Caco-2 (cell line): ENCODE measurements at regions not wholly inside any gene's neighbourhood (a gene's known extent, or its start where the extent isn't known, plus 50 kb on each side); places are given as distances from the start of the nearest gene placed in this dataset.

Source experiments
- BruUV-seq: library from RNA; stranded (reverse); fragments of 400-500 nt; replicated peaks from 2 replicates; lab custom pipeline; 2021; lab: Mats Ljungman, UMichigan
- CTCF ChIA-PET: fragments of 300-600 bp; sonication (Branson Sonifier 250); formaldehyde crosslinking; loops from one replicate; lab custom pipeline; 2022; ENCODE audit warnings: antibody characterized with exemption; lab: Charles Lee
- POLR2A ChIA-PET: fragments of 300-600 bp; sonication (Branson Sonifier 250); formaldehyde crosslinking; loops from one replicate; lab custom pipeline; 2022; ENCODE audit warnings: antibody characterized with exemption; lab: Charles Lee
- DNase-seq, 2 experiments: peaks; one replicate each; pipeline versions ENCODE4 v3.0.0 to v3.0.0-alpha.2; 2020 to 2022
- H3K27me3 ChIP-seq: replicated peaks from 2 replicates; pipeline ENCODE4 v1.6.0; 2011; ENCODE audit warnings: low read length; ENCODE audit not compliant: control insufficient read depth, insufficient read depth
- H3K36me3 ChIP-seq: 2 replicates; pipeline ENCODE4 v1.5.1; 2011; ENCODE audit warnings: low read length; ENCODE audit not compliant: control insufficient read depth, insufficient read depth
- H3K4me1 ChIP-seq: fragments of 250-450 bp; sonication (Bioruptor Pico); 2 replicates; pipeline ENCODE4 v1.5.1; 2020; ENCODE audit warnings: mild to moderate bottlenecking
- H3K4me3 ChIP-seq: 2 replicates; pipeline ENCODE4 v1.5.1; 2011; ENCODE audit warnings: low read depth, mild to moderate bottlenecking, control low read depth, low read length
- H3K9me3 ChIP-seq: fragments of 250-450 bp; sonication (Bioruptor Pico); 2 replicates; pipeline ENCODE4 v1.5.1; 2020; ENCODE audit warnings: mild to moderate bottlenecking, moderate library complexity
- H3K27ac Mint-ChIP-seq: one replicate; pipeline ENCODE4 v1.8.0; 2022; ENCODE audit warnings: mixed read lengths; ENCODE audit not compliant: unreplicated experiment
- H3K27me3 Mint-ChIP-seq: one replicate; pipeline ENCODE4 v1.8.0; 2022; ENCODE audit warnings: mixed read lengths; ENCODE audit not compliant: insufficient read depth, unreplicated experiment
- H3K36me3 Mint-ChIP-seq: one replicate; pipeline ENCODE4 v1.8.0; 2022; ENCODE audit warnings: mild to moderate bottlenecking, mixed read lengths; ENCODE audit not compliant: insufficient read depth, unreplicated experiment
- H3K4me1 Mint-ChIP-seq: one replicate; pipeline ENCODE4 v1.8.0; 2022; ENCODE audit warnings: low read depth, mixed read lengths; ENCODE audit not compliant: unreplicated experiment
- H3K4me3 Mint-ChIP-seq: one replicate; pipeline ENCODE4 v1.8.0; 2022; ENCODE audit warnings: mild to moderate bottlenecking, moderate library complexity, mixed read lengths; ENCODE audit not compliant: unreplicated experiment
- H3K9me3 Mint-ChIP-seq: one replicate; pipeline ENCODE4 v1.8.0; 2022; ENCODE audit warnings: mixed read lengths; ENCODE audit not compliant: unreplicated experiment
- intact Hi-C: fragments of 100-400 bp; cut with micrococcal nuclease; formaldehyde crosslinking; loops from one replicate; pipeline ENCODE4 v1.10.0; 2022; ENCODE audit not compliant: unreplicated experiment
- TF ChIP-seq, protein P1 (sequence below), 2 experiments: fragments of 200-600 bp in 1 of 2; IDR thresholded peaks; 1 replicate in 1 of 2; 2 replicates in 1 of 2; pipeline versions ENCODE4 v1.5.1 to v1.8.0; 2011 to 2022; ENCODE audit warnings: antibody characterized with exemption in 1 of 2, control low read depth in 1 of 2, inconsistent platforms in 1 of 2, low read depth in 1 of 2, low read length in 1 of 2, mild to moderate bottlenecking in 1 of 2, moderate library complexity in 1 of 2; ENCODE audit not compliant: insufficient read depth in 1 of 2, severe bottlenecking in 1 of 2, unreplicated experiment in 1 of 2

DNA sequence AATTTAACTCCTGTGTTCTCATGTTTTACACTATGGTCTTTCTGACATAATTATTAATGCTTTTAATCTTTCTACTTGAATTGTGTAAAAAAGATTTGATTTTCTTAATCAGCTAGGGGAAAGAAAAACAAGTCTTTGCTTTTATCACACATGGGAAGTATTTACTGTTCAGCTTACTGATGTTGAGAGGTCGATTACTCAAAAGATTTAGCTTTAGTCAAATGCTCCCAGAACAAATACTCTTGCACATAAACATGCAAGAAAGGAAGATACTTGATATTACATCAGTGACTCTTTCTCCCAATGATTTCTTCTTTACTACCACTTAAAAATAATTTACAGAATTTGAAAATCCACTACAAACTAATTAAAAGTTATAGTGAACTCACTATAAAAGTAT, 198.3 kb upstream of the FAT4 start:
- ChIA-PET POLR2A (no interaction called here), CTCF (no interaction called here)
- H3K4me1 Mint-ChIP-seq: no peaks in the 10 kb centered on the region
- intact Hi-C loops: no loop called here
- Histone ChIP-seq H3K9me3 (no peaks in the 10 kb centered on the region), H3K36me3 (no peaks in the 10 kb centered on the region), H3K27me3 (no peaks in the 10 kb centered on the region), H3K4me1 (no peaks in the 10 kb centered on the region), H3K4me3 (no peak overlapping the region)
- H3K9me3 Mint-ChIP-seq: peaks cover 3% of the 10 kb centered on the region
- H3K27ac Mint-ChIP-seq: no peak overlapping the region
- no peak for DNase-seq
- H3K4me3 Mint-ChIP-seq: no peak overlapping the region
- no peaks in the 10 kb centered on the region for H3K36me3 Mint-ChIP-seq
- TF ChIP-seq, protein P1, sequence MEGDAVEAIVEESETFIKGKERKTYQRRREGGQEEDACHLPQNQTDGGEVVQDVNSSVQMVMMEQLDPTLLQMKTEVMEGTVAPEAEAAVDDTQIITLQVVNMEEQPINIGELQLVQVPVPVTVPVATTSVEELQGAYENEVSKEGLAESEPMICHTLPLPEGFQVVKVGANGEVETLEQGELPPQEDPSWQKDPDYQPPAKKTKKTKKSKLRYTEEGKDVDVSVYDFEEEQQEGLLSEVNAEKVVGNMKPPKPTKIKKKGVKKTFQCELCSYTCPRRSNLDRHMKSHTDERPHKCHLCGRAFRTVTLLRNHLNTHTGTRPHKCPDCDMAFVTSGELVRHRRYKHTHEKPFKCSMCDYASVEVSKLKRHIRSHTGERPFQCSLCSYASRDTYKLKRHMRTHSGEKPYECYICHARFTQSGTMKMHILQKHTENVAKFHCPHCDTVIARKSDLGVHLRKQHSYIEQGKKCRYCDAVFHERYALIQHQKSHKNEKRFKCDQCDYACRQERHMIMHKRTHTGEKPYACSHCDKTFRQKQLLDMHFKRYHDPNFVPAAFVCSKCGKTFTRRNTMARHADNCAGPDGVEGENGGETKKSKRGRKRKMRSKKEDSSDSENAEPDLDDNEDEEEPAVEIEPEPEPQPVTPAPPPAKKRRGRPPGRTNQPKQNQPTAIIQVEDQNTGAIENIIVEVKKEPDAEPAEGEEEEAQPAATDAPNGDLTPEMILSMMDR (IDR thresholded peaks at IDR 0.05; ENCODE audit: insufficient read depth in 1 of 2, low read depth in 1 of 2, low read length in 1 of 2, severe bottlenecking in 1 of 2, unreplicated experiment in 1 of 2): no peak
- BruUV-seq: no TSS peak
- H3K27me3 Mint-ChIP-seq: no peaks in the 10 kb centered on the region

DNA sequence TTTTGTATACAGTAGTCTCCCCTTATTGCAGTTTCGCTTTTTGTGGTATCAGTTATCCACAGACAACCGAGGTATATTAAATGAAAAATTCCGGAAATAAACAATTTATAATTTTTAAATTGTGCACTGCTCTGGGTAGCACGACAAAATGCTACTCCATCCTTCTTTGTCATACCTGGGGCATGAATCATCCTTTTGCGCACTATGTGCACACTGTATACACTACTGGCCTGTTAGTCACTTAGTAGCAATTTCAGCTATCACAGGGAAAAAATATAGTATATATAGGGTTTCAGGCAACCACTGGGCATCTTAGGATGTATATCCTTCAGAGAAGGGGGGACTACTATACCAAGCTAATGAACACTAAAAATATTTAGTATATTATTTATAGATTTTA, 198.8 kb upstream of the FAT4 start:
- no peak overlapping the region for H3K4me3 ChIP-seq
- H3K36me3 ChIP-seq: no peaks in the 10 kb centered on the region
- no peaks in the 10 kb centered on the region for H3K4me1 ChIP-seq
- ChIA-PET POLR2A (no interaction called here), CTCF (no interaction called here)
- Mint-ChIP-seq H3K4me1 (no peaks in the 10 kb centered on the region), H3K27ac (no peak overlapping the region), H3K9me3 (peaks cover 8% of the 10 kb centered on the region), H3K4me3 (no peak overlapping the region), H3K36me3 (no peaks in the 10 kb centered on the region), H3K27me3 (no peaks in the 10 kb centered on the region)
- no peaks in the 10 kb centered on the region for H3K9me3 ChIP-seq
- BruUV-seq: no TSS peak
- DNase-seq: no peak
- intact Hi-C loops: no loop called here
- TF ChIP-seq, protein P1 (IDR thresholded peaks at IDR 0.05; ENCODE audit: insufficient read depth in 1 of 2, low read depth in 1 of 2, low read length in 1 of 2, severe bottlenecking in 1 of 2, unreplicated experiment in 1 of 2): no peak
- no peaks in the 10 kb centered on the region for H3K27me3 ChIP-seq

DNA sequence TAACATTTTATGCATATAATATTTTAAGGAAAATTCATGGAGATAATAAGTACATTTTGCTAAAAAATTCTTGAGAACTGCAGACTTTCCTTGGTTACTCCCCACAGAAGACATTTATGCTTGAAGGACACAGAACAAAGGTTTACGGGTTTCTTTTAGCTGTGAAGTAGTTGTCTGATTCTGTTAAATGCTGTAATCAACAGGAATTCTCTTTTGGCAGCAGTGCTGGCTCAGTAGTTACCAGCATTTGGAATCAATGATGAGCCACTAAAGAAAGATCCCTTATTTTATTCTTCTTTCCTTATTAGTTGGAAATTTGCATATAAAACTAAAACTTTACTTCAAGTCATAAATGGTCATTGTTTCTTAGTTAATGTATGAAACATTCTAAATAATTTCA, 199.3 kb upstream of the FAT4 start:
- H3K27ac Mint-ChIP-seq: no peak overlapping the region
- H3K4me3 ChIP-seq: no peak overlapping the region
- no peaks in the 10 kb centered on the region for H3K36me3 ChIP-seq
- H3K4me1 ChIP-seq: no peaks in the 10 kb centered on the region
- ChIA-PET CTCF (no interaction called here), POLR2A (no interaction called here)
- no peaks in the 10 kb centered on the region for H3K27me3 Mint-ChIP-seq
- no peaks in the 10 kb centered on the region for H3K36me3 Mint-ChIP-seq
- TF ChIP-seq, protein P1 (IDR thresholded peaks at IDR 0.05; ENCODE audit: insufficient read depth in 1 of 2, low read depth in 1 of 2, low read length in 1 of 2, severe bottlenecking in 1 of 2, unreplicated experiment in 1 of 2): no peak
- no peaks in the 10 kb centered on the region for H3K4me1 Mint-ChIP-seq
- H3K27me3 ChIP-seq: no peaks in the 10 kb centered on the region
- no peak for DNase-seq
- intact Hi-C loops: no loop called here
- H3K9me3 Mint-ChIP-seq: peaks cover 8% of the 10 kb centered on the region
- H3K4me3 Mint-ChIP-seq: no peak overlapping the region
- no TSS peak for BruUV-seq
- no peaks in the 10 kb centered on the region for H3K9me3 ChIP-seq
